Neural crest cell (in vitro differentiated cells): ENCODE measurements at regions not wholly inside any gene's neighbourhood (a gene's known extent, or its start where the extent isn't known, plus 50 kb on each side); places are given as distances from the start of the nearest gene placed in this dataset.

Source experiments
- DNase-seq: peaks from one replicate; pipeline ENCODE4 v3.0.0; 2021; ENCODE audit warnings: low read depth, mixed read lengths, low spot score
- H3K27ac Mint-ChIP-seq: one replicate; pipeline ENCODE4 v1.8.0; 2021; ENCODE audit warnings: mild to moderate bottlenecking, mixed read lengths; ENCODE audit not compliant: unreplicated experiment
- H3K27me3 Mint-ChIP-seq: 2 replicates; pipeline ENCODE4 v1.8.0; 2021; ENCODE audit warnings: low read depth, mild to moderate bottlenecking, mixed read lengths
- H3K36me3 Mint-ChIP-seq: 2 replicates; pipeline ENCODE4 v1.8.0; 2021; ENCODE audit warnings: low read depth, mild to moderate bottlenecking, mixed read lengths
- H3K4me1 Mint-ChIP-seq: 2 replicates; pipeline ENCODE4 v1.8.0; 2021; ENCODE audit warnings: mixed read lengths
- H3K4me3 Mint-ChIP-seq: one replicate; pipeline ENCODE4 v1.8.0; 2021; ENCODE audit warnings: mild to moderate bottlenecking, mixed read lengths
- H3K9me3 Mint-ChIP-seq: 2 replicates; pipeline ENCODE4 v1.8.0; 2021; ENCODE audit warnings: mixed read lengths
- CTCF ChIP-seq: fragments of 200-600 bp; sonication (generic); conservative IDR thresholded peaks from 2 replicates; pipeline ENCODE4 v1.5.0; 2021; ENCODE audit warnings: antibody characterized with exemption, mild to moderate bottlenecking

DNA sequence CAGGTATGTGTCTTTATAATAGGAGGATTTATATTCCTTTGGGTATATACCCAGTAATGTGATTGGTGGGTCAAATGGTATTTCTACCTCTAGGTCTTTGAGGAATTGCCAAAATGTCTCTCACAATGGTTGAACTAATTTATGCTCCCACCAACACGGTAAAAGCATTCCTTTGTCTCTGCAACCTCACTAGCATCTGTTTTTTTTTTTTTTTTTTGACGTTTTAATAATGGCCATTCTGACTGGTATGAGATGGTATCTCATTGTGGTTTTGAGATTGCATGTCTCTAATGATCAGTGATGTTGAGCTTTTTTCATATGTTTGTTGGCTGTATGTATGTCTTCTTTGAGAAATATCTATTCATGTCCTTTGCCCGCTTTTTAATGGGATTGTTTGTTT, 144.9 kb upstream of the RGS17 start:
- no peaks in the 10 kb centered on the region for H3K36me3 Mint-ChIP-seq
- TF ChIP-seq CTCF = no peak
- H3K27ac Mint-ChIP-seq = no peak overlapping the region
- no peaks in the 10 kb centered on the region for H3K4me1 Mint-ChIP-seq
- H3K27me3 Mint-ChIP-seq = no peaks in the 10 kb centered on the region
- H3K4me3 Mint-ChIP-seq = no peak overlapping the region
- no peak for DNase-seq
- H3K9me3 Mint-ChIP-seq = no peaks in the 10 kb centered on the region

- no peak for DNase-seq
- no peak for TF ChIP-seq CTCF
- Mint-ChIP-seq H3K27me3 (no peaks in the 10 kb centered on the region), H3K4me3 (no peak overlapping the region), H3K36me3 (no peaks in the 10 kb centered on the region), H3K27ac (no peak overlapping the region), H3K4me1 (no peaks in the 10 kb centered on the region), H3K9me3 (no peaks in the 10 kb centered on the region)
Measured at GRCh38 chr6:153272201-153272980, 141.3 kb upstream of the RGS17 start.

DNA sequence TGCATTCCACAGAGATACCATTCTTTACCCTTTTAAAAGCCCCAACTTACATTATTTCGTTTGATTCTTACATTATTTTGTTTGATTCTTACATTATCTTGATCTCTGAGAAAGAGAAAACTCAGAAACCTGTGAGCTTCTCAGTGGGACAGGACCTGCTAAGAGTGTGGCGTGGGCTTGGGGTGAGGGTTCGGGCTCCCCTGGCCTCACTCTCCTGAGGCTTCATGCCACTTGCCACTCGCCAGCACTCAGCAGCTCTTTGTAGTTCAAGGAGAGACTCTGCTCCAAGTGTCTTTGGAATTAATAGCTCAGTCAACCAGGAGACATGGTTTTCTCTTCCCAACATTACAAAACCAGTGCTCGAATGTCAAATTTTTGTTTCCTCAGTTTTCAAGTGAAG, 132.4 kb upstream of the RGS17 start:
- DNase-seq = no peak
- H3K9me3 Mint-ChIP-seq = no peaks in the 10 kb centered on the region
- no peaks in the 10 kb centered on the region for H3K4me1 Mint-ChIP-seq
- H3K4me3 Mint-ChIP-seq = no peak overlapping the region
- no peak overlapping the region for H3K27ac Mint-ChIP-seq
- H3K27me3 Mint-ChIP-seq = no peaks in the 10 kb centered on the region
- H3K36me3 Mint-ChIP-seq = no peaks in the 10 kb centered on the region
- TF ChIP-seq CTCF = no peak

- Mint-ChIP-seq H3K36me3 (no peaks in the 10 kb centered on the region), H3K9me3 (no peaks in the 10 kb centered on the region), H3K4me3 (no peak overlapping the region), H3K27ac (no peak overlapping the region), H3K27me3 (no peaks in the 10 kb centered on the region), H3K4me1 (no peaks in the 10 kb centered on the region)
- no peak for DNase-seq
- TF ChIP-seq CTCF = no peak
Measured at GRCh38 chr6:153251326-153251725, 120.2 kb upstream of the RGS17 start.

GRCh38 chr6:153237670-153238069, 106.6 kb upstream of the RGS17 start:
- no peak for TF ChIP-seq CTCF
- H3K36me3 Mint-ChIP-seq = no peaks in the 10 kb centered on the region
- H3K9me3 Mint-ChIP-seq = no peaks in the 10 kb centered on the region
- H3K4me3 Mint-ChIP-seq = no peak overlapping the region
- H3K27me3 Mint-ChIP-seq = no peaks in the 10 kb centered on the region
- no peak overlapping the region for H3K27ac Mint-ChIP-seq
- no peaks in the 10 kb centered on the region for H3K4me1 Mint-ChIP-seq
- no peak for DNase-seq
